ENCODE measurements at regions not wholly inside any gene's neighbourhood (a gene's known extent, or its start where the extent isn't known, plus 50 kb on each side); places are given as distances from the start of the nearest gene placed in this dataset.

- H3K4me2 ChIP-seq (replicated peaks; ENCODE audit: low read depth, low read length, poor library complexity, severe bottlenecking) = peak overlapping the region; percentile 38
- CTCF ChIA-PET = interaction anchor here (0.6 kb wide), 1 partner anchor 19 kb away, joined by 3 read pairs; no protein-coding TSS in a partner anchor
- ATAC-seq (ENCODE audit: low read depth) = peak; percentile 21
Observed at GRCh38 chr12:69102856-69103255, 136.5 kb upstream of the CPSF6 start.

More at GRCh38 chr12:69102856-69103255, 136.5 kb upstream of the CPSF6 start:
- Histone ChIP-seq H3K27ac (ENCODE audit: low read length in 2 of 2) (no peak overlapping the region), H2AFZ (ENCODE audit: insufficient read depth, low read depth, low read length, poor library complexity, severe bottlenecking) (no peak overlapping the region), H3K79me2 (ENCODE audit: control insufficient read depth, insufficient read depth, low read length) (no peaks in the 10 kb centered on the region), H3K4me1 (ENCODE audit: control insufficient read depth in 2 of 2, insufficient read depth in 2 of 2, low read length in 2 of 2) (peaks cover 12% of the 10 kb centered on the region in 2 donors), H3K36me3 (replicated peaks in 1 of 2; ENCODE audit: control extremely low read depth in 1 of 2, control insufficient read depth in 1 of 2, extremely low read depth in 1 of 2, insufficient read depth in 2 of 2, low read length in 1 of 2) (no peaks in the 10 kb centered on the region), H4K20me1 (ENCODE audit: control insufficient read depth, insufficient read depth, low read length, poor library complexity, severe bottlenecking) (no peaks in the 10 kb centered on the region), H3K4me3 (ENCODE audit: control extremely low read depth in 1 of 5, extremely low read depth in 1 of 5, insufficient read depth in 1 of 5, low read depth in 2 of 5, low read length in 4 of 5) (no peak overlapping the region), H3K9ac (ENCODE audit: low read length) (no peak overlapping the region), H3K9me3 (ENCODE audit: control extremely low read depth in 1 of 3, control insufficient read depth in 2 of 3, insufficient read depth in 1 of 3, low read length in 2 of 3) (peaks cover 0 to 3% (median 0%) of the 10 kb centered on the region in 3 donors), H3K27me3 (replicated peaks in 1 of 4; ENCODE audit: control extremely low read depth in 1 of 4, control insufficient read depth in 3 of 4, insufficient read depth in 4 of 4, low read length in 3 of 4) (peaks cover 0 to 9% (median 4%) of the 10 kb centered on the region in 4 experiments)
- Mint-ChIP-seq H3K9me3 (ENCODE audit: insufficient read depth) (no peaks in the 10 kb centered on the region), H3K4me3 (peak overlapping the region; percentile 1), H3K27ac (no peak overlapping the region), H3K27me3 (peaks cover 9% of the 10 kb centered on the region), H3K4me1 (peaks cover 15% of the 10 kb centered on the region)
- no peak for TF ChIP-seq EZH2 (IDR thresholded peaks at IDR 0.05; ENCODE audit: borderline replicate concordance, insufficient read depth, low read depth, low read length, poor library complexity, severe bottlenecking)
- no peak for TF ChIP-seq CTCF (IDR thresholded peaks at IDR 0.05)
- intact Hi-C loops (cut with micrococcal nuclease) = no loop called here
- 0% methylated on average over 3 of the region's 3 CpGs for WGBS (ENCODE audit: insufficient coverage)
- POLR2A ChIA-PET = no interaction called here
- peak; percentile 42 for DNase-seq
